ENCODE measurements at regions not wholly inside any gene's neighbourhood (a gene's known extent, or its start where the extent isn't known, plus 50 kb on each side); places are given as distances from the start of the nearest gene placed in this dataset.
A peak's percentile ranks its signal among the peaks of the same experiment; 100 is the strongest.

DNA sequence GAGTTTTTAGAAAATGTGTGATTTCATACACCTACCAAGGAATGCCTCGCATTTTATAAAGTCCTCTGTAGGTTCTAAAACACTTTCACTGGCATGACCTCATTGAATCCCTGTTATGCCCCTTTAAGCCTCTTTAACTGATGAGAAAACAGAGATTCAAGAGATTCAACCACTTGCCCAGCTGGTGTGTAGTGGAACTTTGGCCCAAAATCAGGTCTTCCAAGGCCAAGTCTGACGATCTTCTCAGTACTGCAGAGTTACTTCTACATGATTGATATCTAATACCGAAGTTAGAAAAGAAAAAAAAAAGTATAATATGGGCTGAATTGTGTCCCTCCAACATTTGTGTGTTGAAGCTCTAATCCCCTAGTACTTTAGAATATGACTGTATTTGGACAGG, 202.0 kb downstream of the WDR11 start:
- H3K27ac ChIP-seq, result no peak overlapping the region
- no peaks in the 10 kb centered on the region for H3K36me3 ChIP-seq
- no peak overlapping the region for H3K4me3 ChIP-seq
- intact Hi-C loops (cut with DNase I), result no loop called here
- H3K9me3 ChIP-seq, result no peaks in the 10 kb centered on the region
- TF ChIP-seq CTCF (IDR thresholded peaks at IDR 0.05), result no peak
- no peak for TF ChIP-seq POLR2A (IDR thresholded peaks at IDR 0.05)
- DNase-seq, result no peak
- H3K4me1 ChIP-seq, result peaks cover 0 to 9% (median 0%) of the 10 kb centered on the region in 3 donors
- 60 to 75% methylated on average over 3 of the region's 3 CpGs for WGBS, 2 donors
- no peaks in the 10 kb centered on the region for H3K27me3 ChIP-seq

DNA sequence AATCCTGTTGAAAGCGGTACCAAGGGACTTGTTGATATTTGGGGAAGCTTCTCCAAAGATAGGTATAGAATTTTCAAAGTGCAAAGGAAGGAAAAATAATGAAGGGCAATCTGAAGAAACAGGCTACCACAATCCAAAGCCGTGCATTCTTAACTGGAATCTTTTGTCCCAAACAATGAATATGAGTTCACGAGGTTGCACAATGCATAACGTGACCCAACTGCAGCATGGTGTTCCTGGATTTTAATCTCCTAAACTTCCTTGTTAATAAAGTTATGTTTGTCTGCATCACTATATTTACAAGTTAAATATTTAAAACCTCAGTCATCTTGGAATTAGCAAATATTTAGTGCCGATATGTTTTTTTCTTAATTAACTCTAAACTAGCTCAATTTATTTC, 203.7 kb downstream of the WDR11 start:
- no peak for DNase-seq
- peak overlapping the region in 1 of 4 donors; percentile 5 for H3K27ac ChIP-seq
- H3K4me1 ChIP-seq, result peaks cover 0 to 9% (median 0%) of the 10 kb centered on the region in 3 donors

GRCh38 chr10:121057269-121057668, 206.1 kb downstream of the WDR11 start:
- intact Hi-C loops (cut with DNase I), result no loop called here
- Histone ChIP-seq H3K36me3 (no peaks in the 10 kb centered on the region), H3K9me3 (no peaks in the 10 kb centered on the region), H3K4me3 (no peak overlapping the region), H3K27me3 (no peaks in the 10 kb centered on the region), H3K4me1 (peaks cover 0 to 9% (median 0%) of the 10 kb centered on the region in 3 donors), H3K27ac (no peak overlapping the region)
- no peak for TF ChIP-seq POLR2A (IDR thresholded peaks at IDR 0.05)
- no peak for TF ChIP-seq CTCF (IDR thresholded peaks at IDR 0.05)
- 70 to 81% methylated on average over 4 of the region's 4 CpGs for WGBS, 2 donors
- no peak for DNase-seq

More for the DNA sequence above, 203.7 kb downstream of the WDR11 start:
- intact Hi-C loops (cut with DNase I), result no loop called here
- Histone ChIP-seq H3K4me3 (no peak overlapping the region), H3K9me3 (no peaks in the 10 kb centered on the region), H3K27me3 (no peaks in the 10 kb centered on the region), H3K36me3 (no peaks in the 10 kb centered on the region)
- 66 to 75% methylated on average over 5 of the region's 5 CpGs for WGBS, 2 donors
- TF ChIP-seq POLR2A (IDR thresholded peaks at IDR 0.05) (no peak), CTCF (IDR thresholded peaks at IDR 0.05) (no peak)

DNA sequence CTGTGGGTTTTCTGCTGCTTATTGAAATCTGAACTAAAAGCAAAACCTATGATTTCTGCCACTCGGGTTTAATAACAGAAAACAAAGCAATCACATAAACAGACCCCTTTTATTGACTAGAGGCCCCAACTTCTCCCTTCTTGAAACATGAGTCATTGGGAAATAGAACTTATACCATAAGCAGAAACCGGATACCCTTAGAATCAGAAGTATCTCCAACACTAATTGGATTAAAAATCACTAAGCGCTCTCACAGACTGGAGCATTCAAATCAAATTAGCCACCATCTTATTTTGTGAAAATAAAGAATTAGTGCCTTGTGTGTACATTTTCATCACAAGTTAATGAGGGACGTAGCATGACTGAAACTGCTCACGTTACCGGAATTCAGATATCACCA, 206.9 kb downstream of the WDR11 start:
- no peak for TF ChIP-seq CTCF (IDR thresholded peaks at IDR 0.05)
- TF ChIP-seq POLR2A (IDR thresholded peaks at IDR 0.05), result no peak
- DNase-seq, result no peak
- intact Hi-C loops (cut with DNase I), result no loop called here
- 82 to 93% methylated on average over 6 of the region's 6 CpGs for WGBS, 2 donors
- Histone ChIP-seq H3K4me3 (no peak overlapping the region), H3K27me3 (no peaks in the 10 kb centered on the region), H3K27ac (no peak overlapping the region), H3K9me3 (no peaks in the 10 kb centered on the region), H3K4me1 (peaks cover 0 to 9% (median 0%) of the 10 kb centered on the region in 3 donors), H3K36me3 (no peaks in the 10 kb centered on the region)

GRCh38 chr10:121059351-121059750, 208.2 kb downstream of the WDR11 start:
- H3K36me3 ChIP-seq, result no peaks in the 10 kb centered on the region
- whole genome bisulfite sequencing, 2 donors, result 31 to 42% methylated on average over 4 of the region's 4 CpGs
- no peak overlapping the region for H3K4me3 ChIP-seq
- H3K27me3 ChIP-seq, result no peaks in the 10 kb centered on the region
- TF ChIP-seq POLR2A (IDR thresholded peaks at IDR 0.05), result no peak
- no peak for TF ChIP-seq CTCF (IDR thresholded peaks at IDR 0.05)
- DNase-seq, result no peak
- H3K9me3 ChIP-seq, result no peaks in the 10 kb centered on the region
- peaks cover 0 to 9% (median 0%) of the 10 kb centered on the region in 3 donors for H3K4me1 ChIP-seq
- no peak overlapping the region for H3K27ac ChIP-seq
- intact Hi-C loops (cut with DNase I), result no loop called here
